C4-2B (cell line): ENCODE measurements at regions not wholly inside any gene's neighbourhood (a gene's known extent, or its start where the extent isn't known, plus 50 kb on each side); places are given as distances from the start of the nearest gene placed in this dataset.

ENCODE experiments used
- ZFX ChIP-seq: fragments of 450-650 bp; IDR thresholded peaks from 2 replicates; pipeline ENCODE4 v1.6.1; 2017
- TF ChIP-seq, protein P1 (sequence below): fragments of 450-650 bp; conservative IDR thresholded peaks from 2 replicates; pipeline ENCODE4 v1.5.1; 2017; ENCODE audit warnings: mild to moderate bottlenecking

DNA sequence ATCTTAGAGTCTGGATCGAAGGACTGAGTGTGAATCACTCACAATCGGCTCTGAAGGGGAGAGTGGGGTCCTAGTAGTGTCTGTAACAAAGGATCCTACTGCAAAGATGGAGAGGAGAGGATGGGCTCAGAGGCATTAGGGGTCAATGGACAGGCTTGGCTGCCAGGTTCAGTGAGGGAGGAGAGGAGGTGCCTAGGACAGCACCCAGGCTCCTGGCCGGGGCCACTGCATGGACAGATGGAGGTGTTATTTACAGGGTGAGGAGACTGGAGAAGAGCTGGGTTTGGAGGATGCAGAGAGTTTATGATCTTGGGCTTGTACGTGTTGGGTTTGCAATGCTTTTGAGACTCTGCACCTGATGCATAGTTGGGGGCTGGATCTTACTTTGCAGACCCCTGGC, 658.9 kb downstream of the PTPRU start:
- TF ChIP-seq, protein P1, sequence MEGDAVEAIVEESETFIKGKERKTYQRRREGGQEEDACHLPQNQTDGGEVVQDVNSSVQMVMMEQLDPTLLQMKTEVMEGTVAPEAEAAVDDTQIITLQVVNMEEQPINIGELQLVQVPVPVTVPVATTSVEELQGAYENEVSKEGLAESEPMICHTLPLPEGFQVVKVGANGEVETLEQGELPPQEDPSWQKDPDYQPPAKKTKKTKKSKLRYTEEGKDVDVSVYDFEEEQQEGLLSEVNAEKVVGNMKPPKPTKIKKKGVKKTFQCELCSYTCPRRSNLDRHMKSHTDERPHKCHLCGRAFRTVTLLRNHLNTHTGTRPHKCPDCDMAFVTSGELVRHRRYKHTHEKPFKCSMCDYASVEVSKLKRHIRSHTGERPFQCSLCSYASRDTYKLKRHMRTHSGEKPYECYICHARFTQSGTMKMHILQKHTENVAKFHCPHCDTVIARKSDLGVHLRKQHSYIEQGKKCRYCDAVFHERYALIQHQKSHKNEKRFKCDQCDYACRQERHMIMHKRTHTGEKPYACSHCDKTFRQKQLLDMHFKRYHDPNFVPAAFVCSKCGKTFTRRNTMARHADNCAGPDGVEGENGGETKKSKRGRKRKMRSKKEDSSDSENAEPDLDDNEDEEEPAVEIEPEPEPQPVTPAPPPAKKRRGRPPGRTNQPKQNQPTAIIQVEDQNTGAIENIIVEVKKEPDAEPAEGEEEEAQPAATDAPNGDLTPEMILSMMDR: no peak
- no peak for TF ChIP-seq ZFX
